GM21717 (cell line): ENCODE measurements at regions not wholly inside any gene's neighbourhood (a gene's known extent, or its start where the extent isn't known, plus 50 kb on each side); places are given as distances from the start of the nearest gene placed in this dataset.

Experiments used
- ATAC-seq: cut with Tn5 transposase; IDR thresholded peaks from one replicate; pipeline ENCODE4 v1.9.1; 2021; ENCODE audit warnings: mild to moderate bottlenecking, moderate library complexity; ENCODE audit not compliant: unreplicated experiment

DNA sequence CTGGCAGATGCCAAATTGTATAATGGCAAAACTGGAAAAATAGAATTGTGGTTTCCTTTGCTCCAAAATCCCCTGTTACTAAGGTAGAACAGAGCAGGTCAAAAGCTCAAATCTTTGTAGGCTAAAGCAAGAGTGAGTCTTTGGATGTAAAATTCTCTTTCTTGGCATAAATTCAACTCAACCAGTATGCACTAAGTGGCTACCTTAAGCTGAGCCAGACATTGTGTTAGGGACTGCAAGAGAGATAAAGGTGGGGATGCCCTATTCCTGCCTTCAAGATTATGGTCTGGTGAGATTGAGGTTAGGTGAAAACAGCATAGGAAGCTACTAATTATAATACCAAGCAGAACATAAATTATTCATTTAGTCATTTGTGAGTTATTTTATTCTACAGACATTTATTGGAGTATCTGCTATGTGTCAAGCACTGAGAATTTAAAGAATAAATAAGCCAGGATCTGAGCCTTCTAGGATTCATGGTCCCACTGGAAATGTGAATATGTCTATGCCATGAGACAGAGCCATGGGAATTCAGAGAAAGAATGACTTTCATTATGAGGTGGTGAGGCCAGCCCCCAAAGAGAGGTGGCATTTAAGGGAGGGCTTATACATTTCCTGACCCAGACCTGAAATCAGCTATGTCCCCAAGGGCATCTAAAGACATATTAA is 198.0 kb upstream of the NCKAP5 start:
- ATAC-seq = no peak

DNA sequence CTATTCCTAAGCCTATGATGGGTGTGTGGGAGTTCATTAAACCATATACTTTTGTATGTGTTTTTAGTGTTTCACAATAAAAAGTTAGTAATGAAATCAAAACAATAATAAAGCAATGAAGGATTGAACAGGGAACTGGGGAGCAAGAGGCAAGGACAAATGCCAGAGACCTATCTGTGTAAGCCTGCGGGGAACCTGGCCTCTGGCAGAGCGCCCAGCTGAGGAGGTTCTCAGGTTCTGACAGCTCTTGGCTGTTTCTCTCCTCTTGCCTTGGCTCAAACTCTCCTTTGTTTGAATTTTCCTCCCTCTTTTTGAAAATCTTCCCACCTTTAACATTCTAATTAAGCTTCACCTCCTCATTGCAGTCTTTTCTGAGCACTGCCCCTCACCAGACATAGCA is 200.0 kb upstream of the NCKAP5 start:
- no peak for ATAC-seq

DNA sequence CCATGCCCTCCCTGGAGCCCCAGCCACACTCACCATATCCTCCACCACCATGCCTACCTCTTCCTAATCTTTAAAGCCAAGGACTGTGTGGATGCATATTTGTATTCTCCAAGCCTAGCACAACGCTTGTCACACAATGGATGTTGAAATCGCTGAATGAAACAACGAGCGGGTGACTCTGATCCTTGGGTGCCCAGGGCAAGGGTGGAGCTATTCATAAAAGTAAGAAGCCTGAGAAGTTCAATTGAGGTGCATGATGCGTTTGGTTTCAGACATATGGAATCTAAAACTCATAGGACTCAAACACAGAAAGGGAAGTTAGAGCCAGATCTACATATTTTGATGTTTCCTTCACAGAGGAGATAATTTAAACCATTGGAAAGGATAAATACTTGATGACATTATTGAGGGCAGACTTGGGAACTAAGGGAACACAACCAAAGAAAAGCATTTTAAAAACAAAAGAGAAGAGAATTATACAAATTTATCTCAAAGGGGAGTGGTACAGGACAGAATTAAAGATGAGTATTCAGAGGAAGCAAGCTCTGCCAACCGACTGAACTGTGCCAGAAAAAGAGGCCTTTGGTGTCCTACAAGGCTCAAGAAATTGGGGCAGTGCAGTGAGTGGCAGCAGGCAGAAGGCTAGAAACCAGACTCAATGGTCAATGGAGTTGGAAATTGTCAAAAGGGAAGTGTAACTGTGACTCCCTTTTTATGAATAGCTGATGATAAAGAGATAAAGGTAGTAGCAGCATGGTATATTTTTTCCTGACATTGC is 200.6 kb upstream of the NCKAP5 start:
- no peak for ATAC-seq

DNA sequence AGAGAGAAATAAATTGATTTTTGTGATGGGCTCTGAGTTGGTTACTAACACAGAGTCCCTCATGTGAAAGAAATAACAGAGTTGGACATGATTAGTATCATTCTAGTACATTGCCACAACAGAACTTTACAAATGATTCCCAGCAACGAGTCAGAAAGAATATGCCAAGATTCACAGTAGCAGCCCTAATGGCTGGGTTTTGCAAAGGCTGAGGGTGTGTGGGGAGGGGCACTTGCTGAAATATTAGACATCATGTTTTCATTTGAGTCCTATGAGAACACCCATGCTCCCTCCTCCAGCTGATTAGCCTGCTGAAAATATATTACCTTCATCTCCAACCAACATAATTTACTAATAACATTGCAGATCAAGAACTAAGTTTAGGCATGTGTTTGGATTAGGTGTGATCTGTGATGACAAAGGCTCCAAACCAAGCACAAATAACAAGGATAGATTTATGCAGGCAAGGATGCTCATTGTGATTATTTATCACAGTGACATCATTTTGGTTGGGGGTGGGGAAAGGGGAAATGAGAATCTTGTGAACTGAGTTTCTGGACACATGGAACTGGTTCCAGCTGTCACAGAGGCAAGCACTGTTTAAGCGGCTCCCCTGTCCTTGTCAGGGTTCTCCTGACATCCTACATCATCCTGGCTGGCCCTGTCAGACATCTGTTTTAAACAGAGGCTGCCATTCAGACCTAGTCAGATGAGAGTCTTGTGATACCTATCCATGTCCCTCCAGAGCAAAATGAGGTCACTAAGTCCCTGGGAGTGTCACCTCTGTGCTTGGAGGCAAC is 205.8 kb upstream of the NCKAP5 start:
- no peak for ATAC-seq

DNA sequence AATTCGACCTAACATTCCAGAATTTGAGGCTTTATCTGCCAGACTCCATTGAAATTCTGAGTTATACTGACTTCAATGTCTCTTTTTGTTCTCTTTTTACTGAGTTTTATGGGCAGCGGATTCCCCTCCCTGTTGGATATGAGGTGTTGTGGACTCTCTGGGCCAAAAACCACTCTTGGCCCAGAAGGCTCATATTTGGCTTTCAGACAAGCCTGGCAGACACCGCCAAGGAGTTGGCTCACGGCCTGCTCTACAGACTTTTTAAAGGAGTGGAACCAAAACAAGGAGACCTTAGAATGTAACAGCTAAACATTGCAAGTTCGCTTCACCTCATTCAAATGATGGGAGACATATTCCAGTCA is 206.4 kb upstream of the NCKAP5 start:
- ATAC-seq = no peak

DNA sequence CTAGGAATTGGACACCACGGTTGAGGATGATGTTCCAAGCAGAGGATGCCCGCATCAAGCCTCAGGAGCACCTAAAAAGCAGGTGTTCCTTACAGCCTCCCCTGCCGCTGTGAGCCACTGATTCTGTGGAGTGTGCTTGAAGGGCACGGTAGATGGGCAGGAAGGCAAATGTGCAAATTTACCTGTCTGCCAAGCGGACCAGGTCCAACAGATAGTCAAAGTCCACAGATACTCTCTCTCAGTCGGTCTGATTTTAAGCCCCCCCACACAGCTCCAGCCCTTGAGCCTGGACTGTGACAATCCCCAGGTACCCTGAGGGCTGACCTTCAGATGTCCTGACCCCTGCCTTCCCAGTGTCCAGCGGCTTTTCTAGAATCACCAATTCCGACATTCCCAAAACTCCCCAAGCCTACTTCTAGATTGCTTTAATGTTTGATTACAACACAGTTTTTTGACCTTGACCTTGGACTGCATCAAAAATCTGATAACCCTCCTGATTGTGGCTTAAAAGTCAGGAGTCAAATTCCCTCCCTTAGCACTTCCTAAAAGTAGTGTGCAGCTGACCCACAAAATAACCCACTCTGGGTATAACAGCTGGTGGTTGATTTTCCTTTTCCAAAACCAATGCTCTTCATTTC is 208.8 kb upstream of the NCKAP5 start:
- ATAC-seq = no peak

DNA sequence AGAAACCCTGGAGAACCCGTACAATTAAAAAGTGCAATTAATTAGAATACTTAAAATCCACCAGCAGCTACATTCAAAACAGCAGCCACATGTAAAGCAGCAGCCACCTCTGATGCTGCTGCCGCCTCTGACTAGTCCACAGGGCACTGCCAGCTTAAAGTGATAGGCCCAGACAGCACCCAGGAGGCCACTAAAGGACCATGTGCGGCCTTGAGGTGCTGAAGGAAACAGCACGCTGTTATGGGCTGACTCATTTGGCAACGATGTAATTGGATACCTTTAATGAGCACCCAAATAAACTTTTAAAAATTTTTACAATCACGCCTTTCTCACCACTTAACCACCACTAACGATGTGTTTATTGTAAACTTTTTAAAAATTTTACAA is 209.3 kb upstream of the NCKAP5 start:
- no peak for ATAC-seq

DNA sequence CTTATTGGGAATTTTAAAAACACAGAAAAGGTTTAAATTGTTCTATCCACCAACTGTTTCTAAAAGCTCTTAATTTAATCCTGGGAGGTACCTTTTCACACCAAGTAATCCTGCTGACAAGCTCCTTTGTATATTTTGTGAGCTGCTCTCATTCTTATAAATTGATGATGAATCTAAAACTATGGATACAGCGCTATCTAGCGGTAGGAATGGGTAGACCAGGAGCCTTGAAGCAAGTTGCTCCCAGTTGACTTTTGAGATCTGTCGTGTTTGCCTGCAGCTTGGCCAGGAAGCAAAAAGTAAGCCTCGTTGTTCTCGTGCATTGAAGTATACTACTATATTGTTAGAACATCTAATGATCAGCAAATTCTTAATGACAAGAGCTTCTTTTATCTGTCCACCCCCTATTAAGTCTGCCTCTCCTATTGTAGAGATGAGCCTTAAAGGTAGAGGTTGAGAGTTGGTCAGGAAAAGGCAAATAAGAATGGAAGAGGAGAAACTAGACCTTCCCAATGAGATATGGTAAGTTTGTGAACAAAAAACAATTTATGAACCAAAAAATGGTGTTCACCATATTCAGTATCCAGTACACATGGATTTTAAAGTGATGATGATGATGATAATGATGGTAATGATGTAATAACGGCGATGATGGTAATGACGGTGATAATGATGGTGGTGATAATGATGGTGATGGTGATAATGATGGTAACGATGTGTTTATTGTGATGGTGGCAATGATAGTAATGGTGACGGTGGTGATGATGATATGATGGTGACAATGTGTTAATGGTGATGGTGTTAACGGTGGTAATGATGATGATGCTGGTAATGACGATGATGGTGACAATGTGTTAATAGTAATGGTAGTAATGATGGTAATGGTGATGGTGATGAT is 212.1 kb upstream of the NCKAP5 start:
- no peak for ATAC-seq

DNA sequence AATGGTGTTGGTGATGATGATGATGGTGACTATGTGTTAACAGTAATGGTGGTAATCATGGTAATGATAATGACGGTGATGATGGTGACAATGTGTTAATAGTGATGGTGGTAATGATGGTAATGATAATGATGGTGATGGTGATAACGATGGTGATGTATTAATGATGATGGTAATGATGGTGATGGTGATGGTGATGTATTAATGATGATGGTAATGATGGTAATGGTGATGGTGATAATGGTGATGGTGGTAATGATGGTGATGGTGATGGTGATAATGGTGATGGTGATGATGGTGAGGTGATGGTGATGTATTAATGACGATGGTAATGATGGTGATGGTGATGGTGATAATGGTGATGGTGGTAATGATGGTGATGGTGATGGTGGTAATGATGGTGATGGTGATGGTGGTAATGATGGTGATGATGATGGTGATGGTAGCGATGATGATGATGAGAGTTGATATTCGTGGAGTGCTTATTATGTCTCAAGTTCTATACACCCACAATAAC is 212.8 kb upstream of the NCKAP5 start:
- no peak for ATAC-seq

DNA sequence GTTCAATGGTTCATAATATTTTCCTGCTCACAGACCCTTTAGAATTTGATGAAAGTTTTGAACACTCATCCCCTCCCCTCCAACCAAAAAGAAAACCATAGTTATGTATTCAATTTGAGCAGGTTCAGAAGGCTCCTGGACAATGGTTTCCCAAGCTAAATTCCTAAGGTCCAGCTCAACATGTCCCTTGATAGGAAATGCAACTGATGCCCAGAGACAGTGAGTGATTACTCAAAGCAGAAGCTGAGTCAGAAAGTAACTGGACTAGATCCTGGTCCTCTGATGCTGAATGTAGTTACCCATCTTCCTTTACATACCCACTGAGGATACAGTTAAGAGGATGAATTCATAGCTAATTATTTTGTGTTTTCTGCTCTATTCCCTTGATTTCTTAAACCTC is 218.9 kb upstream of the NCKAP5 start:
- ATAC-seq = no peak

DNA sequence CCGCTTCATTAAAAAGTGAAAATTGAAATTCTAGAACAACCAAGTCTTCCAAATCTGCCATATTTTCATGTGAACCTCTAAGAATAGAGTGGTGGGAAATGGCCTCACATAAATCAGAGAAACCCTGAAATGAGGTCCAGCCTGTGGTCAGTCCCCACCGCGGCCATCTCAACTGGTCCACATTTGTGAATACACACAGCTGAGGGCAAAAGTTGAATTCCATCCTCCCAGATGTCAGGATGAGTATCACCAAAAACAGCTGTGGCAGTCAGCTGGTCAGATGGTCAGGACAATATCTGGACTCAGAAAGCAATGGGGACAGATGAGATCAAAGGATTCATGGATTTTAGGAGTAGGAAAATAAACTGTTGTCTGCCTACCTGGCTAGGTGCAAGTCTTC is 219.4 kb upstream of the NCKAP5 start:
- no peak for ATAC-seq

DNA sequence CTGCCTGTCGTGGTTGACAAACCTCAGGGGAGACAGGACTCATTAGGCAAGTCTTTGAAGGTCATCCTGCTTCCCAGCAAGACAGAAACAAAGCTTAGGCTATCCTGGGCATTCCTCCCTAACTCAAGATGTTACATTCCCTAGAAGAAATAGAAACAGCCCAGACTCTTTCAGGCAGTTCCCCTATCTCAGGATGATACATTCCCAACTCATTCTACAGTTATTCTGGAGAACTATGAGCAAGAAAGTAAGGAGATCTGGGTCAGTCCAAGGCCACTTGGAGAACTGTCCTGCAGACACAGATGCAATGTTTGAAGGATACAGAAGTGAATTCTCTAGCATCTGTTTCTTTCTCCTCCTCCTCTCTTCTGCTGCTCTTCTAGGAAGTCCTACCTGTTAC is 220.1 kb upstream of the NCKAP5 start:
- no peak for ATAC-seq

DNA sequence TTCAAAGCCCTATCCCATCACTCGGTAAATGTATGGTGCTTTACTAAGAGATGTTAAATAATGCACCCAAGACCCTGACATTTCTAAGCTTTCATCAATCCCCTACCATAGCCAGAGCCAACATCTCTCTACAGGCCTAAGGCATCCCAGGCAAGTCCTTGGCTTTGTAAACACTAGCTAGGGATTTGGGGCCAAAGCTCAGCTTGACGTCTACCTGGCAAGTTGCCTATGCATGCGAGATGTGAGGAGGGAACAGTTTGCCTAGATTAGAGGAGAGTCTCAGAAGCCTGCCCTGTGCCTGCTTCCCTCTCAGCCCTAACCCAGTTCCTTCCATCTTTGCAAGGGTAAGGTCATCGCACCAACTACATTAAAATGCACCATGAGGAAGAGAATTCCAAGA is 221.5 kb upstream of the NCKAP5 start:
- ATAC-seq = no peak

DNA sequence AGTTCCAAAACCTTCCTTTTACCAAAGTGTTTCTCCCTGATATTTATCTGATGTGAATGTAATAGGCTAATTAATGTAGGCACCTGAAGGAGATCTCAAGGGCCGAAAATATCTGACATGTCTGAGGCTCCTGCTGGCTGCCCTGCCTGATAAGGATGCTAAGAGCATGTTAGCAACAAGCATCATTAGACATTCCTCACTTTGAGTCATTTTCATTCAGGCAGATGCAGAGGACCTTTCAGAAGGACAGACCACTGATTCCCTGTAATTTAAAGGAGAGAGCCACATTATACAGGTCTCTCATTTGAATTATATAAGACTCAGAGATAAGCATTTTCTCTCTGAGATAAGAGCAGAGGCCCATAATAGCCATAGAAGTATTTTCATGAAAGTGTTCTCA is 222.4 kb upstream of the NCKAP5 start:
- no peak for ATAC-seq

DNA sequence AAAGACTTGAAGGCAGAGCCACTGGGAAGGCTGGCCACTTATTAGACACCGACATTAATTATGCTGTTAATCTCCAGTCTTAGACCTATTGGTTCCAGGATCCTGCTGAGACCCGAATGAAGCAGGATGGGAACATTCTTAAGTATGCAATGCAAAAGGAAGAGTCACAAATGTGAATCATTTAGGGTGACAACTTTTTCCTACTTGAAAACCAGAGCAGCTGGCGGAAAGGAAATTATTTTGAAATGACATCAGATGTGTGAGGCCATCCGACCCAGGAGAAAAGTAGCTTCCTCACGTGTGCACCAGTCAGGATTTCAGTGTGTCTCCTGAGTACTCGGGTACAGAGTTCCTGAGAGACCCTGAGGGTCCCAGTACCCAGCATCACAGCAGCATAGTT is 222.9 kb upstream of the NCKAP5 start:
- no peak for ATAC-seq

DNA sequence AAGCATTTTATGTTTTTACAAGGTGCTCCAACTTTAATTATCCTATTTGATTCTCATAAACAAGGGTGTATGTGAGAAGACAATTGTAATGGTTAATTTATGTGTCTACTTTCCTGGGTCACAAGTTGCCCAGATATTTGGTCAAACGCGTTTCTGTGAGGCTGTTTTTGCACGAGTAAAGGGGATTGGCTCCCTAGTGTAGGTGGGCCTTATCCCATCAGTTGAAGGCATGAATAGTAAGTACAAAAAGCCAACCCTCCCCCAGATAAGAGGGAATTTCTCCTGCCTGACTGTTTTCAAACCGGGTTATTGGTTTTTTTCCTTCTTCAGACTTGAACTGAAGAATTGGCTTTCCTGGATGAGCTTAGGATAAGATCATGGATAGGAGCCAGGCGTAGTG is 224.0 kb upstream of the NCKAP5 start:
- ATAC-seq = no peak

DNA sequence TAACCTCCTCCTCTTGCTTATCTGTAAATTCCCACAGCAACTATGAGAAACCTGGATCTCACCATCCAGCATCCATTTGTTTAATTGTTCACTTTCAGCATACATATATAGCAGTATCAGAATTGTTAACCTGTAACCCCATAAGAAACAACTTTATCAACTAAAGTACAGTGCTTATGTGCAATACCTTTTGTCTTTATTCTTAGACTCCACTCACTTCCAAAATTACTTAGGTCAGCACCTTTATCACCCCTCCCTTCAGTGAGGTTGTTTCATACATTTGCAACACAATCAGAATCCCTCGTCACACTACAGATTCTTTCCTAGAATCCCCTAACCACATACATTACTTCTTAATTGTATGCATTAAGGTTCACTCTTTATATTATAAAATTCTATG is 225.9 kb upstream of the NCKAP5 start:
- no peak for ATAC-seq

DNA sequence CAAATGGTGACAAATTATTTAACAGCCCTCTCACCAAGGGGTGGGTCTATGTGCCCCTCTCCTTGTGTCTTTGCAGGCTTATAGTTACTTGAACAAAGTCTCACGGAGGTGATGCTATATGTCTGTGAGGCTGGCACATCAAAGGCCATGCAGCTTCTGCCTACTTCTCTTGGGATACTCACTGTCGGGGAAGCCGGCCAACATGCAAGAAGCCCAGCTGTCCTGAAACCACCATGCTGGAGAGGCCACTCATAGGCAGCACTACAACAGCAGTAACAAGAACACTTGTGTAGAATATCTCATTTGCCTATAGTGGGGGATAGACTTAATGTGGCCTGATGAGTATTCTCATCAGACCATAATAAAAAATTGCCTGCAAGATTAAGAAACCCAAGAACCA is 233.7 kb upstream of the NCKAP5 start:
- no peak for ATAC-seq

DNA sequence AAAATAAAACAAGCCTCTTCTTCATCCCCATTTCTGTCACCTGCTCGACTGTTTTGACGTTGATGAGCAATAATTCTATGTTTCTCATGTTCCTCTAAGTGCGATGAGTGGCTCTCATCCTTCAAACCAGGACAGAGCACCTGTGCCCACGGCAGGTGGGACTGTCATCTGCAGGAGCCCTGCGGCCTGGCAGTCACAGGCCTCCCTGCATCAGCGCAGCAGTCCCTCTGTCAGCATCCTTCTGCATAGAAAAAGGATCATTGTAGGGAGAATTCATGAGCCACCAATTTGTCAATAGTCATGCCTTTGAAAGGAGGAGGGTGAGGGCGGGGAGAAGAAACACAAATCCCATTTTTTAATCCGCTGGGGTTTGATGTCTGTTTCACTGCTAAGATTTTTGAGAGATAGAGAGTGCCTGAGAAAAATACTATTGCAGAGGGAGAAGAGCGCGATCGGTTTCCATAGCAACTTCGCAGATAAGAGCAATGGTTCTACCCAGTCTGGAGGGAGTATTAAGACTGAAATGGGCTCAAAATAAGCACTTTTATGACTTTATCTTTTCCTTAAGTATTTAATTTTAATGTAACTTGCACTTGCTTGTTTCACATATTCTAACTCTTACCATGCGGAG is 234.3 kb upstream of the NCKAP5 start:
- ATAC-seq = no peak

DNA sequence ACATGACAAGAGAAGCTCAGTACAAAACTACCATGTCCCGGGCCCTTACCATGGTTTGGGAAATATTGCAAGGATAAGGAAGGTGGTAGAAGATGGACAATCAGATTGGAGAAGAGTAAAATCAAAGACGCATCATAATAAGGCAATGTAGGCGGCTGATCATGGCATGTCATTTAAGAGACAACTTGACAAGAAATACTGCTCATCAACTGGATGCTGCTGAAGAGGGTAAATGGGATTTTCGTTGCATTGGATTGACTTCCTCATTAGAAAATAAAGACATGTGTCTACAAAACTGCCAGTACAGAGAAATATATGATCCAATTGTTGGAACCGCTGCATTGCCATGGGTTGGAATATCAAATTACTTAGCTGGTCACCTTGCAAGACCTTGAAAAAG is 238.3 kb upstream of the NCKAP5 start:
- ATAC-seq = no peak
